ENCODE measurements at regions not wholly inside any gene's neighbourhood (a gene's known extent, or its start where the extent isn't known, plus 50 kb on each side); places are given as distances from the start of the nearest gene placed in this dataset.

DNA sequence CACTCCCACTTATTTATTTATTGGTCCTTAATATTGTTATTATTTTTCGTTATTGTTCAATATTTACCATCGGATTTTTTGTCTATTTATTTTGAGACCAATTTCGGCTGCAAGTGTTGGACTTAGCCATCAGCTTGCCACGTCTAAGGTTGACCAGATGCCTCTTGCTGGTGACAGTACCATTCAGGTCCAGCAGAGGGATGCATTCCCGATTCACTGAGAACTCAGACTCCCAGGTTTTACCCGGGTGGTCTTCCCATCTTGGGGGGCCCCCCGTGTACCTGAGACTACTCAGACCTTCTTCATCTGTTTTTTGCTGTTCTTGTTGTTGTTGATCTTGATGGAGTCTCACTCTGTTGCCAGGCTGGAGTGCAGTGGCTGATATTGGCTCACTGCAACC lies 1435.2 kb downstream of the UQCRFS1 start:
- Histone ChIP-seq H3K4me3 (no peak overlapping the region), H3K4me2 (no peak overlapping the region), H4K20me1 (no peaks in the 10 kb centered on the region), H3K27ac (no peak overlapping the region), H3K27me3 (no peaks in the 10 kb centered on the region), H3K4me1 (peaks cover 12% of the 10 kb centered on the region; the same call in 1 of the 2 replicates), H3K9ac (no peak overlapping the region), H3K9me3 (peaks cover 56% of the 10 kb centered on the region), H3K36me3 (peaks cover 63% of the 10 kb centered on the region)
- TF ChIP-seq Cebpa-rat (IDR thresholded peaks at IDR 0.05), result no peak

DNA sequence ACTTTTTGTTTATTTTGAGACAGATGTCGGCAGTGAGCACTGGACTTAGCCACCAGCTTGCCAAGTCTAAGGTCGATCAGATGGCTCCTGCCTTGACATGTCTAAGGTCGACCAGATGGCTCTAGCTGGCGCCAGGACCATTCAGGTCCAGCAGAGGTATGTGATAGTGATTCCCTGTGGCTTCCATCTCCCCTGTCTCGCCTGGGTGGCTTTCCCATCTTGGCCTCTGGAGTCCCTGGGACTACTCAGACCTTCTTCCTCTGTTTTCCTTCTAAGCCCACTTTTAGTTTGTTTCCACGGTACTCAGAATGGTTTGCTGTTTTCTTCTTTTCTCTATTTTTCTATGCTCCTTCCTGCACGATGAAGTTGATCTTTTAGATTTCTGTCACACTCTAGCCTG lies 1435.7 kb downstream of the UQCRFS1 start:
- no peak for TF ChIP-seq Cebpa-rat (IDR thresholded peaks at IDR 0.05)
- Histone ChIP-seq H3K9me3 (peaks cover 61% of the 10 kb centered on the region), H3K4me3 (no peak overlapping the region), H3K27me3 (no peaks in the 10 kb centered on the region), H3K27ac (no peak overlapping the region), H3K36me3 (peaks cover 68% of the 10 kb centered on the region), H3K4me1 (peaks cover 12% of the 10 kb centered on the region; the same call in 1 of the 2 replicates), H3K4me2 (no peak overlapping the region), H3K9ac (no peak overlapping the region), H4K20me1 (no peaks in the 10 kb centered on the region)

DNA sequence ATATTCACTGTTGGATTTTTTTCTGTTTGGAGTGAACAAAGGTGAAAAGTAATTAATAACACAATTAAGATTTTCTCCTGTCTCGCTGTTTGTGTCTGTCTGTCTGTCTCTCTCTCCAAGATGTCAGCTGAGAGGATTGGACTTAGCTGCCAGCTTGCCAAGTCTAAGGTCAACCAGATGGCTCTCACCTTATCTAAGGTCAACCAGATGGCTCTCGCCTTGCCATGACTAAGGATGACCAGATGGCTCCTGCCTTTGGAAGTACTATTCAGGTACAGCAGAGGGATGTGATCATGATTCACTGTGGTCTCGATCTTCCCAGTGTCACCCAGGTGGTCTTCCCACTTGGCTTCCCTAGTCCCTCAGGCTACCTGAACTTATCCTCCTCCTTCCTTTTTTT lies 1436.4 kb downstream of the UQCRFS1 start:
- TF ChIP-seq Cebpa-rat (IDR thresholded peaks at IDR 0.05), result no peak
- Histone ChIP-seq H3K27me3 (no peaks in the 10 kb centered on the region), H3K27ac (no peak overlapping the region), H3K4me1 (peaks cover 12% of the 10 kb centered on the region; the same call in 1 of the 2 replicates), H3K36me3 (peaks cover 73% of the 10 kb centered on the region), H3K4me2 (no peak overlapping the region), H3K4me3 (no peak overlapping the region), H3K9me3 (peaks cover 68% of the 10 kb centered on the region), H3K9ac (no peak overlapping the region), H4K20me1 (no peaks in the 10 kb centered on the region)

DNA sequence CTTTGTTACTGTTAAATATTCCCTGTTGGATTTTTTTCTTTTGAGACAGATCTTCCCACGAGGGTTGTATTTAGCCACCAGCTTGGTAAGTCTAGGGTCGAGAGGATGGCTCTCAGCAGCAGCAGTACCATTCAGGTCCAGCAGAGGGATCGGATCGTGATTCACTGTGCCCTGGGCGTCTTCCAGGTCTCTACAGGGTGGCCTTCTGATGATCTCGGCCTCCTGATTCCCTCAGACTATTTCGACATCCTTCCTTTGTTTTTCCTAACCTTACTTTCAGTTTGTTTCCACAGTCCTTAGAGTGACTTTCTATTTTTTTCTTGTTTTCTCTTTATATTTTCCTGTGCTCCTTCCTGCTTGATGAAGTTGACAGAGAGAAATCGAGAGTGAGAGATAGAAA lies 1436.9 kb downstream of the UQCRFS1 start:
- no peak overlapping the region for H3K27ac ChIP-seq
- peaks cover 12% of the 10 kb centered on the region; the same call in 1 of the 2 replicates for H3K4me1 ChIP-seq
- H3K4me3 ChIP-seq, result no peak overlapping the region
- H3K9me3 ChIP-seq, result peaks cover 73% of the 10 kb centered on the region
- no peaks in the 10 kb centered on the region for H3K27me3 ChIP-seq
- no peak overlapping the region for H3K4me2 ChIP-seq
- H4K20me1 ChIP-seq, result no peaks in the 10 kb centered on the region
- TF ChIP-seq Cebpa-rat (IDR thresholded peaks at IDR 0.05), result no peak
- H3K9ac ChIP-seq, result no peak overlapping the region
- peaks cover 73% of the 10 kb centered on the region for H3K36me3 ChIP-seq

DNA sequence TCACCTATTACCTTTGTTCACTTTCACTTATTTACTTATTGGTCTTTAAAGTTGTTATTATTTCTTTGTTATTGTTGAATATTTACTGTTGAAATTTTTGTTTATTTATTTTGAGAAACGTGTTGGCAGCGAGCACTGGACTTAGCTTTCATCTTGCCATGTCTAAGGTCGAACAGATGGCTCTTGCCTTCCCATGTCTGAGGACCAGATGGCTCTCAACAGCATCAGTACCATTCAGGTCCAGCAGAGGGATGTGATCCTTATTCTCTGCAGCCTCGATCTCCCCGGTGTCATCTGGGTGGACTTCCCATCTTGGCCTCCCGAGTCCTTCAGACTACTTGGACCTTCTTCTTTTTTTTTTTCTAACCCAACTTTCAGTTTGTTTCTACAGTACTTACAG lies 1437.6 kb downstream of the UQCRFS1 start:
- peaks cover 8% of the 10 kb centered on the region; the same call in 1 of the 2 replicates for H3K4me1 ChIP-seq
- no peak overlapping the region for H3K4me2 ChIP-seq
- no peaks in the 10 kb centered on the region for H4K20me1 ChIP-seq
- H3K27ac ChIP-seq, result no peak overlapping the region
- peaks cover 79% of the 10 kb centered on the region for H3K36me3 ChIP-seq
- H3K9me3 ChIP-seq, result peaks cover 79% of the 10 kb centered on the region
- no peaks in the 10 kb centered on the region for H3K27me3 ChIP-seq
- H3K4me3 ChIP-seq, result no peak overlapping the region
- TF ChIP-seq Cebpa-rat (IDR thresholded peaks at IDR 0.05), result no peak
- no peak overlapping the region for H3K9ac ChIP-seq

DNA sequence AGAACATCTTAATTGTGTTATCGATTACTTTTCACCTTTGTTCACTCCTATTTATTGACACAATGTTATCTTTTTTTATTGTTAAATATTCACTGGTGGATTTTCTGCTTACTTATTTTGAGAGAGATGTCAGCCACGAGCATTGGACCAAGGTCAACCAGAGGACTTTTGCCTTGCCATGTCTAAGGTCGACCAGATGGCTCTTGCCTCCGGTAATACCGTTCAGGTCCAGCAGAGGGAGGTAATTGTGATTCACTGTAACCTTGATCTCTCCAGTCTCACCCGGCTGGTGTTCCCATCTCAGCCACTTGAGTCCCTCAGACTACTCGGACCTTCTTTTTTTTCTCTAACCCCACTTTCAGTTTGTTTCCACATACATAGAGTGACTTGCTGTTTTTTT lies 1438.1 kb downstream of the UQCRFS1 start:
- no peak overlapping the region for H3K4me2 ChIP-seq
- no peaks in the 10 kb centered on the region for H4K20me1 ChIP-seq
- H3K27ac ChIP-seq, result no peak overlapping the region
- H3K4me1 ChIP-seq, result peaks cover 2% of the 10 kb centered on the region; the same call in 1 of the 2 replicates
- H3K9ac ChIP-seq, result no peak overlapping the region
- no peak for TF ChIP-seq Cebpa-rat (IDR thresholded peaks at IDR 0.05)
- peaks cover 85% of the 10 kb centered on the region for H3K9me3 ChIP-seq
- no peak overlapping the region for H3K4me3 ChIP-seq
- H3K36me3 ChIP-seq, result peaks cover 84% of the 10 kb centered on the region
- H3K27me3 ChIP-seq, result no peaks in the 10 kb centered on the region

DNA sequence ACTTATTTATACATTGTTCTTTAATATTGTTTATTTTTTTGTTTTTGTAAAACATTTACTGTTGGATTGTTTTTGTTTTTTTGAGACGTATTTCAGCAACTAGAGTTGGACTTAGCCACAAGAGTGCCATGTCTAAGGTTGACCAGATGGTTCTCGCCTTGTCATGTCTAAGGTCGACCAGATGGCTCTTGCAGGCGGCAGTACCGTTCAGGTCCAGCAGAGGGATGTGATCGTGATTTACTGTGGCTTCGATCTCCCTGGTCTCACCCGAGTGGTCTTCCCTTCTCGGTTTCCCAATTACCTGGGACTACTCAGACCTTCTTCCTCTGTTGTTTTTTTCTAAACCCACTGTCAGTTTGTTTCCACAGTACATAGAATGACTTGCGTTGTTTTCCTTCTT lies 1438.6 kb downstream of the UQCRFS1 start:
- no peak overlapping the region for H3K9ac ChIP-seq
- peaks cover 90% of the 10 kb centered on the region for H3K9me3 ChIP-seq

DNA sequence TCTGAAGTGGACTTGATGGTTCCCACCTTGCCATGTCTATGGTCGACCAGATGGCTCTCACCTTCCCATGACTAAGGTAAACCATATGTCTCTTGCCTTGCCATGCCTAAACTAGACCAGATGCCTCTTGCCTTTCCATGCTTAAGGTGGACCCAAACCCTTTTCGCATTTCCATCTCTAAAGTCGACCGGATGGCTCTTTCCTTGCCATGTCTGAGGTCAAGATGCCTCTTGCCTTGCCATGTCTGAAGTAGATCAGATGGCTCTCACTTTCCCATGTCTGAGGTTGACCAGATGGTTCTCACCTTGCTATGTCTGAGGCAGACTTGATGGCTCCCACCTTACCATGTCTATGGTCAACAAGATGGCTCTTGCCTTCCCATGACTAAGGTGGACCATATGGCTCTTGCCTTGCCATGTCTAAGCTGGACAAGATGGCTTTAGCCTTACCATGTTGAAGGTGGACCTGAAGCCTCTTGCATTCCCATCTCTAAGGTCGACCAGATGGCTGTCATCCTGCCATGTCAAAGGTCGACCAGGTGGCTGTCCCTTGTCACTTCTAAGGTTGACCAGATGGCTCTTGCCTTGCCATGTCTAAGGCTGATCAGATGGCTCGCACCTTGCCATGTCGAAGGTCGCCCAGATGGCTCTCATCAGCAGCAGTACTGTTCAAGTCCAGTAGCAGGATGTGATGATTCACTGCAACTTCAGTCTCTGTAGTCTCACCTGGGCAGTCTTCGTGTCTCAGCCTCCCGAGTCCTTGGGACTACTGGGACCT lies 1439.4 kb downstream of the UQCRFS1 start:
- H4K20me1 ChIP-seq, result no peaks in the 10 kb centered on the region
- no peak overlapping the region for H3K4me2 ChIP-seq
- H3K4me1 ChIP-seq, result no peaks in the 10 kb centered on the region
- no peaks in the 10 kb centered on the region for H3K27me3 ChIP-seq
- peaks cover 90% of the 10 kb centered on the region for H3K36me3 ChIP-seq
- peaks cover 95% of the 10 kb centered on the region for H3K9me3 ChIP-seq
- H3K9ac ChIP-seq, result no peak overlapping the region
- H3K27ac ChIP-seq, result no peak overlapping the region
- H3K4me3 ChIP-seq, result no peak overlapping the region
- no peak for TF ChIP-seq Cebpa-rat (IDR thresholded peaks at IDR 0.05)

More for the DNA sequence above, 1438.6 kb downstream of the UQCRFS1 start:
- Histone ChIP-seq H3K4me1 (no peaks in the 10 kb centered on the region), H3K27ac (no peak overlapping the region), H4K20me1 (no peaks in the 10 kb centered on the region), H3K36me3 (peaks cover 88% of the 10 kb centered on the region), H3K4me3 (no peak overlapping the region), H3K4me2 (no peak overlapping the region), H3K27me3 (no peaks in the 10 kb centered on the region)
- TF ChIP-seq Cebpa-rat (IDR thresholded peaks at IDR 0.05), result no peak

DNA sequence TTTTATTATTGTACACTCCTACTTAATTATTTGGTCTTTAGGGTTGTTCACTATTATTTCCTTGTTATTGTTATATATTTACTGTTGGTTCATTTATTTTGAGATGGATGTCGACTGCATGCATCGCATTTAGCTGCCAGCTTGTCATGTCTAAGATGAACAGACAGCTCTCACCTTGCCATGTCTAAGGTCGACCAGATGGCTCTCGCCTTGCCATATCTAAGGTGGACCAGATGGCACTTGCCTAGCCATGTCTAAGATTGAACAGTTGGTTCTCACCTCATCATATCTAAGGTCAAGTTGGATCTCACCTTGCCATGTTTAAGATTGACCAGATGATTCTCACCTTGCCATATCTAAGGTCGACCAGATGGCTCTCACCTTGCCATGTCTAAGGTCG lies 1440.9 kb downstream of the UQCRFS1 start:
- Histone ChIP-seq H3K4me1 (no peaks in the 10 kb centered on the region), H3K9ac (no peak overlapping the region), H3K27me3 (no peaks in the 10 kb centered on the region), H3K9me3 (peaks cover 97% of the 10 kb centered on the region), H3K4me3 (no peak overlapping the region), H3K36me3 (peaks cover 78% of the 10 kb centered on the region), H4K20me1 (no peaks in the 10 kb centered on the region), H3K27ac (no peak overlapping the region), H3K4me2 (no peak overlapping the region)
- no peak for TF ChIP-seq Cebpa-rat (IDR thresholded peaks at IDR 0.05)

DNA sequence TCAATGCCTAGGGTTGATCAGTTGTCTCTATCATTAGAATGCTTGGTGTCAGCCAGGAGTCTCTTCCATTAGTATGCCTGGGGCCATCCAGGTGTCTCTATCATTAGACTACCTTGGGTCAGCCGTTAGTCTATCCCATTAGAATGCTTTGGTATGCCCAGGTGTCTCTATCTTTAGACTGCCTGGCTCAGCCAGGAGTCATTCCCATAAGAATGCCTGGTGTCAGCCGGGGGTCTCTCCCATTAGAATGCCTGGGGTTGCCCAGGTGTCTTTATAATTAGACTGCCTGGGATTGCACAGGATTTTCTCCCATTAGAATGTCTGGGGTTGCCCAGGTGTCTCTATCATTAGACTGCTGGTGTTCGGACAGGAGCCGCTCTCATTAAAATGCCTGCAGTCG lies 1442.9 kb downstream of the UQCRFS1 start:
- H4K20me1 ChIP-seq, result no peaks in the 10 kb centered on the region
- H3K27me3 ChIP-seq, result no peaks in the 10 kb centered on the region
- H3K9me3 ChIP-seq, result peaks cover 99% of the 10 kb centered on the region
- no peak overlapping the region for H3K9ac ChIP-seq
- peaks cover 62% of the 10 kb centered on the region for H3K36me3 ChIP-seq
- no peaks in the 10 kb centered on the region for H3K4me1 ChIP-seq
- no peak overlapping the region for H3K4me2 ChIP-seq
- no peak for TF ChIP-seq Cebpa-rat (IDR thresholded peaks at IDR 0.05)
- H3K4me3 ChIP-seq, result no peak overlapping the region
- no peak overlapping the region for H3K27ac ChIP-seq
